Mucosa of descending colon (tissue), 3 donors: ENCODE measurements at regions not wholly inside any gene's neighbourhood (a gene's known extent, or its start where the extent isn't known, plus 50 kb on each side); places are given as distances from the start of the nearest gene placed in this dataset.

Source experiments
- ATAC-seq: fragments of 200-7000 bp; cut with Tn5 transposase; one replicate; pipeline ENCODE4 v1.9.1; 2020; ENCODE audit warnings: mild to moderate bottlenecking, moderate library complexity
- DNase-seq, 3 donors: peaks; one replicate each; pipeline ENCODE4 v3.0.0-alpha.2; 2020
- H3K36me3 ChIP-seq: fragments of 200-600 bp; one replicate; pipeline ENCODE4 v1.8.0; 2021; ENCODE audit warnings: low read depth, mild to moderate bottlenecking
- H3K4me1 ChIP-seq: fragments of 200-600 bp; one replicate; pipeline ENCODE4 v1.8.0; 2021; ENCODE audit warnings: low read depth, mild to moderate bottlenecking
- H3K4me3 ChIP-seq: fragments of 200-600 bp; one replicate; pipeline ENCODE4 v1.8.0; 2021; ENCODE audit warnings: mild to moderate bottlenecking
- H3K9me3 ChIP-seq: fragments of 200-600 bp; one replicate; pipeline ENCODE4 v1.8.0; 2021; ENCODE audit warnings: mild to moderate bottlenecking
- CTCF ChIP-seq: fragments of 200-600 bp; IDR thresholded peaks from one replicate; pipeline ENCODE4 v1.8.0; 2022; ENCODE audit warnings: antibody characterized with exemption, mild to moderate bottlenecking
- intact Hi-C, 2 donors: fragments of 100-400 bp; cut with DNase I in 1 of 2; cut with micrococcal nuclease in 1 of 2; formaldehyde crosslinking; loops; one replicate each; pipeline versions ENCODE4 v1.11.0 to v1.11.1; 2022; cut with DNase I, micrococcal nuclease
- donor health status: DM: no; HTN: no; CAD: no; lungs with moderate emphysema.
- donor health status: DM: no; HTN: no; CAD: no.
- donor health status: DM: no; HTN: yes; CAD: no.

GRCh38 chr20:50387218-50387995 lies 122.8 kb upstream of the PTPN1 start:
- no peak for ATAC-seq
- intact Hi-C loops, result loop anchor here in 1 of 2 donors (10.0 kb wide), 1 partner anchor 67 kb away; no protein-coding TSS in a partner anchor
- Histone ChIP-seq H3K4me1 (peaks cover 28% of the 10 kb centered on the region), H3K4me3 (no peak overlapping the region), H3K36me3 (no peaks in the 10 kb centered on the region), H3K9me3 (no peaks in the 10 kb centered on the region)
- TF ChIP-seq CTCF, result no peak
- peak in 1 of 3 donors; percentile 37 for DNase-seq

- Histone ChIP-seq H3K4me3 (no peak overlapping the region), H3K9me3 (no peaks in the 10 kb centered on the region), H3K4me1 (peaks cover 22% of the 10 kb centered on the region), H3K36me3 (no peaks in the 10 kb centered on the region)
- ATAC-seq (no peak), DNase-seq (no peak)
- no peak for TF ChIP-seq CTCF
- intact Hi-C loops, result loop anchor here in 1 of 2 donors (10.0 kb wide), 1 partner anchor 67 kb away; no protein-coding TSS in a partner anchor
Measured at GRCh38 chr20:50387996-50388332, 122.2 kb upstream of the PTPN1 start.

GRCh38 chr20:50388733-50389437 lies 121.3 kb upstream of the PTPN1 start:
- Histone ChIP-seq H3K9me3 (no peaks in the 10 kb centered on the region), H3K4me1 (peaks cover 15% of the 10 kb centered on the region), H3K36me3 (no peaks in the 10 kb centered on the region), H3K4me3 (no peak overlapping the region)
- DNase-seq (peak in 2 of 3 donors; percentile 64 to 69), ATAC-seq (peak; percentile 68)
- intact Hi-C loops, result loop anchor here in 1 of 2 donors (10.0 kb wide), 1 partner anchor 66 kb away; no protein-coding TSS in a partner anchor
- TF ChIP-seq CTCF, result no peak

GRCh38 chr20:50389438-50389807 lies 120.8 kb upstream of the PTPN1 start:
- intact Hi-C loops, result loop anchor here in 1 of 2 donors (10.0 kb wide), 1 partner anchor 65 kb away; no protein-coding TSS in a partner anchor
- Histone ChIP-seq H3K36me3 (no peaks in the 10 kb centered on the region), H3K4me1 (peaks cover 14% of the 10 kb centered on the region), H3K4me3 (no peak overlapping the region), H3K9me3 (no peaks in the 10 kb centered on the region)
- ATAC-seq (peak; percentile 82), DNase-seq (peak; percentile 64 to 69 (median 68))
- TF ChIP-seq CTCF, result no peak

- no peak for DNase-seq
- no peaks in the 10 kb centered on the region for H3K9me3 ChIP-seq
- peak; percentile 22 for ATAC-seq
- H3K36me3 ChIP-seq, result no peaks in the 10 kb centered on the region
- H3K4me1 ChIP-seq, result peaks cover 19% of the 10 kb centered on the region
- TF ChIP-seq CTCF, result no peak
- H3K4me3 ChIP-seq, result no peak overlapping the region
- intact Hi-C loops, result loop anchor here in 1 of 2 donors (10.0 kb wide), 1 partner anchor 65 kb away; no protein-coding TSS in a partner anchor
Measured at GRCh38 chr20:50389808-50390684, 120.1 kb upstream of the PTPN1 start.
